HEK293 (cell line): ENCODE measurements at regions not wholly inside any gene's neighbourhood (a gene's known extent, or its start where the extent isn't known, plus 50 kb on each side); places are given as distances from the start of the nearest gene placed in this dataset.
"Not testable (repeated sequence)": the region's sequence is repeated elsewhere in the genome, so short reads cannot be mapped to it uniquely, and the experiment has no call there.

Experiments
- CTCF ChIA-PET: fragments of 350-600 bp; formaldehyde crosslinking; extraction: SDS; loops from one replicate; lab custom pipeline; 2021; ENCODE audit warnings: antibody characterized with exemption; lab: Yijun Ruan, JAX
- POLR2A ChIA-PET: fragments of 300-600 bp; formaldehyde crosslinking; extraction: SDS; loops from one replicate; lab custom pipeline; 2020; ENCODE audit warnings: antibody characterized with exemption, inconsistent platforms; lab: Yijun Ruan, JAX
- H3K27ac ChIP-seq: fragments of 200-500 bp; sonication (Bioruptor generic); 2 replicates; pipeline ENCODE4 v1.5.1; 2014; ENCODE audit warnings: low read depth, low read length, control low read depth, inconsistent platforms; ENCODE audit errors: extremely low read depth
- H3K36me3 ChIP-seq, 2 experiments: fragments of 200-500 bp in 1 of 2; sonication (Bioruptor generic) in 1 of 2; 1 replicate in 1 of 2; 2 replicates in 1 of 2; pipeline ENCODE4 v1.5.1; 2014 to 2017; ENCODE audit warnings: inconsistent platforms in 2 of 2, low read length in 2 of 2; ENCODE audit not compliant: control insufficient read depth in 2 of 2, insufficient read depth in 1 of 2
- H3K4me1 ChIP-seq: fragments of 200-500 bp; sonication (Bioruptor generic); 2 replicates; pipeline ENCODE4 v1.5.1; 2014; ENCODE audit warnings: mild to moderate bottlenecking, low read length, inconsistent platforms; ENCODE audit not compliant: control insufficient read depth, insufficient read depth
- H3K4me3 ChIP-seq: 2 replicates; pipeline ENCODE4 v1.5.1; 2011; ENCODE audit warnings: low read depth, mild to moderate bottlenecking, control low read depth, low read length, moderate library complexity
- H3K9me3 ChIP-seq: fragments of 200-500 bp; sonication (Bioruptor generic); 2 replicates; pipeline ENCODE4 v1.5.1; 2014; ENCODE audit warnings: low read depth, low read length, inconsistent platforms; ENCODE audit not compliant: control insufficient read depth, insufficient read depth
- EGR2 ChIP-seq: fragments of 450-650 bp; formaldehyde crosslinking; IDR thresholded peaks from 2 replicates; pipeline ENCODE4 v1.5.1; 2016; ENCODE audit warnings: low read depth, missing biosample characterization, missing genetic modification characterization
- FEZF1 ChIP-seq: fragments of 450-650 bp; formaldehyde crosslinking; IDR thresholded peaks from 2 replicates; pipeline ENCODE4 v1.5.1; 2016; ENCODE audit warnings: missing biosample characterization, missing genetic modification characterization
- HOXC10 ChIP-seq: sonication (generic); formaldehyde crosslinking; IDR thresholded peaks from 2 replicates; pipeline ENCODE4 v1.8.1; 2023; ENCODE audit warnings: mild to moderate bottlenecking, missing genetic modification reagents
- MEIS1 ChIP-seq: sonication (generic); formaldehyde crosslinking; IDR thresholded peaks from 2 replicates; pipeline ENCODE4 v1.8.1; 2022; ENCODE audit warnings: missing genetic modification reagents, mild to moderate bottlenecking, borderline replicate concordance
- OSR2 ChIP-seq: fragments of 450-650 bp; formaldehyde crosslinking; IDR thresholded peaks from 2 replicates; pipeline ENCODE4 v1.5.1; 2016; ENCODE audit warnings: missing biosample characterization, missing genetic modification characterization
- PRDM1 ChIP-seq: fragments of 450-650 bp; formaldehyde crosslinking; IDR thresholded peaks from 2 replicates; pipeline ENCODE4; 2016; ENCODE audit warnings: missing biosample characterization, missing genetic modification characterization
- SCRT1 ChIP-seq: fragments of 450-650 bp; formaldehyde crosslinking; IDR thresholded peaks from 2 replicates; pipeline ENCODE4 v1.5.1; 2016; ENCODE audit warnings: missing biosample characterization, missing genetic modification characterization, borderline replicate concordance
- SCRT2 ChIP-seq: fragments of 450-650 bp; formaldehyde crosslinking; IDR thresholded peaks from 2 replicates; pipeline ENCODE4 v1.5.1; 2016; ENCODE audit warnings: missing biosample characterization, missing genetic modification characterization
- SP7 ChIP-seq: fragments of 450-650 bp; formaldehyde crosslinking; IDR thresholded peaks from 2 replicates; pipeline ENCODE4 v1.5.1; 2016; ENCODE audit warnings: missing biosample characterization, missing genetic modification characterization
- ZFP37 ChIP-seq: fragments of 450-650 bp; formaldehyde crosslinking; IDR thresholded peaks from 2 replicates; pipeline ENCODE4 v1.5.1; 2016; ENCODE audit warnings: missing biosample characterization, missing genetic modification characterization
- ZNF114 ChIP-seq: fragments of 450-650 bp; formaldehyde crosslinking; IDR thresholded peaks from 2 replicates; pipeline ENCODE4 v1.5.0; 2017; ENCODE audit warnings: missing biosample characterization, missing genetic modification characterization
- ZNF132 ChIP-seq: fragments of 450-650 bp; formaldehyde crosslinking; IDR thresholded peaks from 2 replicates; pipeline ENCODE4 v1.5.1; 2017; ENCODE audit warnings: missing biosample characterization, missing genetic modification characterization, borderline replicate concordance
- ZNF335 ChIP-seq: fragments of 450-650 bp; formaldehyde crosslinking; conservative IDR thresholded peaks from 2 replicates; pipeline ENCODE4 v1.5.1; 2016; ENCODE audit warnings: missing biosample characterization, missing genetic modification characterization
- ZNF37A ChIP-seq: fragments of 450-650 bp; IDR thresholded peaks from 2 replicates; pipeline ENCODE4 v1.5.1; 2018; ENCODE audit warnings: missing biosample characterization, missing genetic modification characterization
- ZNF473 ChIP-seq: fragments of 450-650 bp; formaldehyde crosslinking; IDR thresholded peaks from 2 replicates; pipeline ENCODE4 v1.5.1; 2017; ENCODE audit warnings: missing biosample characterization, missing genetic modification characterization
- ZNF558 ChIP-seq: fragments of 450-650 bp; formaldehyde crosslinking; IDR thresholded peaks from 2 replicates; pipeline ENCODE4 v1.5.1; 2016; ENCODE audit warnings: missing biosample characterization, missing genetic modification characterization
- ZNF561 ChIP-seq: fragments of 450-650 bp; IDR thresholded peaks from 2 replicates; pipeline ENCODE4 v1.5.1; 2018; ENCODE audit warnings: missing biosample characterization, missing genetic modification characterization, borderline replicate concordance
- ZNF600 ChIP-seq: fragments of 450-650 bp; formaldehyde crosslinking; IDR thresholded peaks from 2 replicates; pipeline ENCODE4 v1.5.1; 2016; ENCODE audit warnings: missing biosample characterization, missing genetic modification characterization
- ZNF623 ChIP-seq: fragments of 450-650 bp; formaldehyde crosslinking; IDR thresholded peaks from 2 replicates; pipeline ENCODE4 v1.5.1; 2016; ENCODE audit warnings: missing biosample characterization, missing genetic modification characterization
- ZNF629 ChIP-seq: fragments of 450-650 bp; formaldehyde crosslinking; IDR thresholded peaks from 2 replicates; pipeline ENCODE4 v1.5.1; 2017; ENCODE audit warnings: missing biosample characterization, missing genetic modification characterization
- TF ChIP-seq, protein P1 (sequence below): fragments of 450-650 bp; IDR thresholded peaks from 2 replicates; pipeline ENCODE4 v1.5.1; 2018; ENCODE audit warnings: missing biosample characterization, missing genetic modification characterization
- TF ChIP-seq, protein P2 (sequence below): fragments of 450-650 bp; formaldehyde crosslinking; IDR thresholded peaks from 2 replicates; pipeline ENCODE4 v1.5.1; 2016; ENCODE audit warnings: missing biosample characterization, missing genetic modification characterization
- TF ChIP-seq, protein P3 (sequence below): fragments of 450-650 bp; formaldehyde crosslinking; optimal IDR thresholded peaks from 2 replicates; pipeline ENCODE3; 2016; ENCODE audit warnings: missing biosample characterization, mild to moderate bottlenecking, missing genetic modification characterization
- TF ChIP-seq, protein P4 (sequence below): fragments of 450-650 bp; formaldehyde crosslinking; IDR thresholded peaks from 2 replicates; pipeline ENCODE4 v1.5.1; 2017; ENCODE audit warnings: missing biosample characterization, missing genetic modification characterization
- TF ChIP-seq, protein P5 (sequence below): fragments of 450-650 bp; formaldehyde crosslinking; IDR thresholded peaks from 2 replicates; pipeline ENCODE4 v1.5.1; 2016; ENCODE audit warnings: missing biosample characterization, missing genetic modification characterization, low read depth
- TF ChIP-seq, protein P6 (sequence below): fragments of 450-650 bp; formaldehyde crosslinking; IDR thresholded peaks from 2 replicates; pipeline ENCODE4 v1.5.1; 2016; ENCODE audit warnings: missing biosample characterization, missing genetic modification characterization

DNA sequence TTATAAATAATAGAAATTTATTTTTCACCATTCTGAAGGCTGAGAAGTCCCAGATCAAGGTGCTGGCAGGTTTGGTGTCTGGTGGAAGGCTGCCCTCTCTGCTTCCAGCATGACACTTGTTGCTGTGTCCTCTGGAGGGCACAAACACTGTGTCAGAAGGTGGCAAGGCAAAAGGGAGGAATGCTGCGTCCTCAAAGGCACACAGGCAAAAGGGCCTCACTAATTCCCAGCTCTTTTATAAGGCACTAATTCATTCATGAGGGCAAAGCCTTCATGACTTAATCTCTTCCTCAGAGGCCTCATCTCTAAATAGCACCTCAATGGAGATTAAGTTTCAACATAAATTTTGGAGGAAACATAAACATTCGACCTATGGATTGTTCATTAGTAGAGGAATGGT, 209.5 kb upstream of the SMLR1 start (continued):
- peak; percentile 75 for TF ChIP-seq SCRT2
- TF ChIP-seq ZNF561, result 0 out of 2 replicates have a peak, but pooled peaks have one; percentile 32
- peak; percentile 79 for TF ChIP-seq FEZF1 (tag by site-specific recombination)
- TF ChIP-seq SCRT1, result 0 out of 2 replicates have a peak, but pooled peaks have one; percentile 19
- TF ChIP-seq, protein P1, sequence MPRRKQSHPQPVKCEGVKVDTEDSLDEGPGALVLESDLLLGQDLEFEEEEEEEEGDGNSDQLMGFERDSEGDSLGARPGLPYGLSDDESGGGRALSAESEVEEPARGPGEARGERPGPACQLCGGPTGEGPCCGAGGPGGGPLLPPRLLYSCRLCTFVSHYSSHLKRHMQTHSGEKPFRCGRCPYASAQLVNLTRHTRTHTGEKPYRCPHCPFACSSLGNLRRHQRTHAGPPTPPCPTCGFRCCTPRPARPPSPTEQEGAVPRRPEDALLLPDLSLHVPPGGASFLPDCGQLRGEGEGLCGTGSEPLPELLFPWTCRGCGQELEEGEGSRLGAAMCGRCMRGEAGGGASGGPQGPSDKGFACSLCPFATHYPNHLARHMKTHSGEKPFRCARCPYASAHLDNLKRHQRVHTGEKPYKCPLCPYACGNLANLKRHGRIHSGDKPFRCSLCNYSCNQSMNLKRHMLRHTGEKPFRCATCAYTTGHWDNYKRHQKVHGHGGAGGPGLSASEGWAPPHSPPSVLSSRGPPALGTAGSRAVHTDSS (tag by site-specific recombination), result 0 out of 2 replicates have a peak, but pooled peaks have one; percentile 18
- TF ChIP-seq ZNF335 (tag by site-specific recombination), result peak; percentile 19; the same call in 1 of the 2 replicates
- TF ChIP-seq SP7 (tag by site-specific recombination), result no peak

DNA sequence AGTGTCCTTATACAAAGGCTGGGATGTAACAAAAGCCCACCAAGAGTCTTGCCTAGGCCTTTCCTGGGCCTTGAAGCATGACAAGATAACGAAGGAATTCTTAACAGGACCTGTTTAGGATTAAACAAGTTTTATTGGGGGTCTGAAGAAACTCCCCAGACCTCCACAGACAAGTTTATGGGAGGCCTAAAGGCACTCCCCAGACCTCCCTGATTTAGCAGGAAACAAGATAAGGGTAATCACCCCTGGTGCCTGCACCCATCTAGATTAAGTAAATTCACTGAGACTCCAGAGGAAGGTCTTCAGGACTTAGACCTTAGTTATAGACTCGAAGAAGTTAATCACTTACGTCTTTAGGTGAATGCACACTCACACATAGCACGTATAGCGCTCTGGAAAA, 208.4 kb upstream of the SMLR1 start:
- CTCF ChIA-PET, result interaction anchor here (0.7 kb wide), 1 partner anchor 106 kb away, joined by 3 read pairs; no protein-coding TSS in a partner anchor
- H3K4me1 ChIP-seq, result peaks cover 15% of the 10 kb centered on the region
- H3K36me3 ChIP-seq, POLR2A ChIA-PET, H3K4me3 ChIP-seq, H3K27ac ChIP-seq, H3K9me3 ChIP-seq: not testable (repeated sequence)

DNA sequence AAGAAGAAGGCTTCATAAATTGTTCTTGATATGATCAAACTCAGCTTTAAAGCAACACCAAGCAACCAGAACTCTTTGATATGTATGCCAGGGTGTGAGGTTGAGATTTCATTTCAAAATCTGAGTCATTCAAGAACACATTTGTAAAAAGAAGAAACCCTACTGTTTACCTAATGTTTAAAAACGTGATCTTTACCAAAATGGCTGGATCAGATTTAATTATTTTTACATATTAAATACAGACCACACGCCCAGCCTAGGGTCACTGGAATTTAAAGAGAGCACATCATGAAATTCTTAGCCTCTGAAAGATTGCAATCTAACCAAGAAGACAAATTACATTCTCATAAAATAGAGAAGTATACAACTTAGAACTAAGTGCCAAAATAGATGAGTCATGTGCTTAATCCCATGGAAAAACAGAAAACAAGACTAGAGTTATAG, 206.8 kb upstream of the SMLR1 start:
- POLR2A ChIA-PET, result no interaction called here
- TF ChIP-seq ZNF558 (tag by site-specific recombination), result no peak
- TF ChIP-seq ZNF114 (tag by site-specific recombination), result no peak
- TF ChIP-seq MEIS1 (CRISPR knock-in tag), result no peak
- TF ChIP-seq, protein P2, sequence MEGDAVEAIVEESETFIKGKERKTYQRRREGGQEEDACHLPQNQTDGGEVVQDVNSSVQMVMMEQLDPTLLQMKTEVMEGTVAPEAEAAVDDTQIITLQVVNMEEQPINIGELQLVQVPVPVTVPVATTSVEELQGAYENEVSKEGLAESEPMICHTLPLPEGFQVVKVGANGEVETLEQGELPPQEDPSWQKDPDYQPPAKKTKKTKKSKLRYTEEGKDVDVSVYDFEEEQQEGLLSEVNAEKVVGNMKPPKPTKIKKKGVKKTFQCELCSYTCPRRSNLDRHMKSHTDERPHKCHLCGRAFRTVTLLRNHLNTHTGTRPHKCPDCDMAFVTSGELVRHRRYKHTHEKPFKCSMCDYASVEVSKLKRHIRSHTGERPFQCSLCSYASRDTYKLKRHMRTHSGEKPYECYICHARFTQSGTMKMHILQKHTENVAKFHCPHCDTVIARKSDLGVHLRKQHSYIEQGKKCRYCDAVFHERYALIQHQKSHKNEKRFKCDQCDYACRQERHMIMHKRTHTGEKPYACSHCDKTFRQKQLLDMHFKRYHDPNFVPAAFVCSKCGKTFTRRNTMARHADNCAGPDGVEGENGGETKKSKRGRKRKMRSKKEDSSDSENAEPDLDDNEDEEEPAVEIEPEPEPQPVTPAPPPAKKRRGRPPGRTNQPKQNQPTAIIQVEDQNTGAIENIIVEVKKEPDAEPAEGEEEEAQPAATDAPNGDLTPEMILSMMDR (tag by site-specific recombination), result no peak
- TF ChIP-seq, protein P3, sequence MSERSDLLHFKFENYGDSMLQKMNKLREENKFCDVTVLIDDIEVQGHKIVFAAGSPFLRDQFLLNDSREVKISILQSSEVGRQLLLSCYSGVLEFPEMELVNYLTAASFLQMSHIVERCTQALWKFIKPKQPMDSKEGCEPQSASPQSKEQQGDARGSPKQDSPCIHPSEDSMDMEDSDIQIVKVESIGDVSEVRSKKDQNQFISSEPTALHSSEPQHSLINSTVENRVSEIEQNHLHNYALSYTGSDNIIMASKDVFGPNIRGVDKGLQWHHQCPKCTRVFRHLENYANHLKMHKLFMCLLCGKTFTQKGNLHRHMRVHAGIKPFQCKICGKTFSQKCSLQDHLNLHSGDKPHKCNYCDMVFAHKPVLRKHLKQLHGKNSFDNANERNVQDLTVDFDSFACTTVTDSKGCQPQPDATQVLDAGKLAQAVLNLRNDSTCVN, result no peak
- TF ChIP-seq PRDM1 (tag by site-specific recombination), result no peak
- no peak for TF ChIP-seq ZNF623
- TF ChIP-seq, protein P4, sequence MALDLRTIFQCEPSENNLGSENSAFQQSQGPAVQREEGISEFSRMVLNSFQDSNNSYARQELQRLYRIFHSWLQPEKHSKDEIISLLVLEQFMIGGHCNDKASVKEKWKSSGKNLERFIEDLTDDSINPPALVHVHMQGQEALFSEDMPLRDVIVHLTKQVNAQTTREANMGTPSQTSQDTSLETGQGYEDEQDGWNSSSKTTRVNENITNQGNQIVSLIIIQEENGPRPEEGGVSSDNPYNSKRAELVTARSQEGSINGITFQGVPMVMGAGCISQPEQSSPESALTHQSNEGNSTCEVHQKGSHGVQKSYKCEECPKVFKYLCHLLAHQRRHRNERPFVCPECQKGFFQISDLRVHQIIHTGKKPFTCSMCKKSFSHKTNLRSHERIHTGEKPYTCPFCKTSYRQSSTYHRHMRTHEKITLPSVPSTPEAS, result peak; percentile 50; the same call in 1 of the 2 replicates
- TF ChIP-seq ZNF132, result no peak
- no peak for TF ChIP-seq ZNF37A (tag by site-specific recombination)
- no peak for TF ChIP-seq HOXC10 (CRISPR knock-in tag)
- no peak for TF ChIP-seq ZNF600 (tag by site-specific recombination)
- no peak for TF ChIP-seq ZNF473 (tag by site-specific recombination)
- TF ChIP-seq EGR2 (tag by site-specific recombination), result no peak
- TF ChIP-seq ZNF629 (tag by site-specific recombination), result peak; percentile 24; the same call in 1 of the 2 replicates
- TF ChIP-seq OSR2 (tag by site-specific recombination), result peak; percentile 45; the same call in 1 of the 2 replicates
- TF ChIP-seq, protein P5, sequence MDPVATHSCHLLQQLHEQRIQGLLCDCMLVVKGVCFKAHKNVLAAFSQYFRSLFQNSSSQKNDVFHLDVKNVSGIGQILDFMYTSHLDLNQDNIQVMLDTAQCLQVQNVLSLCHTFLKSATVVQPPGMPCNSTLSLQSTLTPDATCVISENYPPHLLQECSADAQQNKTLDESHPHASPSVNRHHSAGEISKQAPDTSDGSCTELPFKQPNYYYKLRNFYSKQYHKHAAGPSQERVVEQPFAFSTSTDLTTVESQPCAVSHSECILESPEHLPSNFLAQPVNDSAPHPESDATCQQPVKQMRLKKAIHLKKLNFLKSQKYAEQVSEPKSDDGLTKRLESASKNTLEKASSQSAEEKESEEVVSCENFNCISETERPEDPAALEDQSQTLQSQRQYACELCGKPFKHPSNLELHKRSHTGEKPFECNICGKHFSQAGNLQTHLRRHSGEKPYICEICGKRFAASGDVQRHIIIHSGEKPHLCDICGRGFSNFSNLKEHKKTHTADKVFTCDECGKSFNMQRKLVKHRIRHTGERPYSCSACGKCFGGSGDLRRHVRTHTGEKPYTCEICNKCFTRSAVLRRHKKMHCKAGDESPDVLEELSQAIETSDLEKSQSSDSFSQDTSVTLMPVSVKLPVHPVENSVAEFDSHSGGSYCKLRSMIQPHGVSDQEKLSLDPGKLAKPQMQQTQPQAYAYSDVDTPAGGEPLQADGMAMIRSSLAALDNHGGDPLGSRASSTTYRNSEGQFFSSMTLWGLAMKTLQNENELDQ (tag by site-specific recombination), result no peak
- no peak for TF ChIP-seq ZFP37
- TF ChIP-seq, protein P6, sequence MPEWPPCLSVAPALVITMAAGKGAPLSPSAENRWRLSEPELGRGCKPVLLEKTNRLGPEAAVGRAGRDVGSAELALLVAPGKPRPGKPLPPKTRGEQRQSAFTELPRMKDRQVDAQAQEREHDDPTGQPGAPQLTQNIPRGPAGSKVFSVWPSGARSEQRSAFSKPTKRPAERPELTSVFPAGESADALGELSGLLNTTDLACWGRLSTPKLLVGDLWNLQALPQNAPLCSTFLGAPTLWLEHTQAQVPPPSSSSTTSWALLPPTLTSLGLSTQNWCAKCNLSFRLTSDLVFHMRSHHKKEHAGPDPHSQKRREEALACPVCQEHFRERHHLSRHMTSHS, result no peak

More for the DNA sequence above, 206.8 kb upstream of the SMLR1 start:
- H3K36me3 ChIP-seq, result no peaks in the 10 kb centered on the region
- H3K4me3 ChIP-seq, result no peak overlapping the region
- H3K4me1 ChIP-seq, result peaks cover 15% of the 10 kb centered on the region
- no peaks in the 10 kb centered on the region for H3K9me3 ChIP-seq
- CTCF ChIA-PET, result interaction anchor here (1.0 kb wide), 1 partner anchor 78 kb away, joined by 3 read pairs; no protein-coding TSS in a partner anchor
- no peak overlapping the region for H3K27ac ChIP-seq
